Stimulated activated CD4-positive, alpha-beta T cell treated with anti-CD3 and anti-CD28 coated beads, Interleukin-2, amount 100 ng/mL, for 24 hours (primary cell): ENCODE measurements at regions not wholly inside any gene's neighbourhood (a gene's known extent, or its start where the extent isn't known, plus 50 kb on each side); places are given as distances from the start of the nearest gene placed in this dataset.

Experiments
- DNase-seq, 2 donors: peaks; one replicate each; pipeline ENCODE4 v3.0.0-alpha.2; 2020

DNA sequence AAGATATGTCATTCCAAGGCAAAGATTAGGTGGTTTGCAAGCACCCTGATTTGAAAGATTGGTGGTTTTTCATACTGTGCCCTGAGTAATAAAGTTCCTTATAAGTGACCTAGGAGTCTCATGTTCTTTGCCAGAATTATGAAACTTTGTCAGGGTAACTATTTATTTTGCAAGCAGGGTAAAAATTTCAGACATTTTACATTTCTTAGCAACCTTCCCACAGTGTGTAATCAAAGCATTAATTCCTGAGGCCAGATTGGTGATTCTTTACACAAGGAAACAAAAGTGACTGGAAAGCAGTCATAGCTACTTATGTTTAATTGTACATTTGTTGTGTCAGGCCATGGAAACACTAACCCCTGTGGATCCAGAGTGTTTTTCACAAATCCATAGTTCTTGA lies 998.0 kb upstream of the B3GALT2 start:
- no peak for DNase-seq

- DNase-seq, result no peak
Measured at GRCh38 chr1:194181845-194182244, 995.4 kb upstream of the B3GALT2 start.

GRCh38 chr1:194176212-194176611 lies 989.8 kb upstream of the B3GALT2 start:
- no peak for DNase-seq

DNA sequence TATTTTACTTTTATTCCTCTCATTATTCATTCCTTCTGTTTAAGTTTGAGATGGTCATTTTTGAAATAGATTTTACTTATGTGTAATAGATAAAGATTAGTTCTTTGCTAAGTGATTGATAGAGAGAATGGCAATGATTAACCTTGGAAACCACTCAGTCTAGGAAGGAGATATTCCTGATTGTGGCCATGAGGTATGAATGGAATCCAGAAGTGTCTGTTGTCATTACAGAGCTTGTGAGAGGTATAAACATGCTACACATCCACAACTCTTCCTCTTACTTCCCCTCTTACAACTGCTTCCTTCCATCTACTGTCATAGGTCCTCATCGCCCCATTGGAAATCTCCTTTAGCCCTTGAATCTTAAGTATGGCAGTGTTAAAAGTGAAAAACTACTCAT lies 988.8 kb upstream of the B3GALT2 start:
- no peak for DNase-seq

- DNase-seq, result no peak
Measured at GRCh38 chr1:194174528-194174927, 988.1 kb upstream of the B3GALT2 start.

- DNase-seq, result no peak
Measured at GRCh38 chr1:194171596-194171995, 985.2 kb upstream of the B3GALT2 start.

- no peak for DNase-seq
Measured at GRCh38 chr1:194167956-194168640, 981.7 kb upstream of the B3GALT2 start.

DNA sequence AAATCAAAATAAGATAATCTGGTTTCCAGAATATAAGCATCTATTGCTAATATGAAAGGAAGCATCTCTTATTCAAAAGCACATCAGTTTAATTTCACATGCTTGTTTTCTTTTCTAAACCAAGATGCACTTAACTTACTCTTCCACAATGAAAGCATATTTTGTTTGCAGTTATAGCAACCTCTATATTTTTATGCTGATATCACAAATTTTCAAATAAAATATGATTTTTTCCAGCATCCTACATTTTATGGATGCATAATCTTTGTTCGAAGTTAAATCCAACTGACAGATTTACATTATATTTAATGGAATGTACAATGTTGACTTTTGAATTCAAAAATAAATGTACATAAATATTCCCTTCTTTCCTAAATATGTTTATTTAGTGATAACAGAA lies 978.3 kb upstream of the B3GALT2 start:
- no peak for DNase-seq

GRCh38 chr1:194161591-194161990 lies 975.2 kb upstream of the B3GALT2 start:
- no peak for DNase-seq

DNA sequence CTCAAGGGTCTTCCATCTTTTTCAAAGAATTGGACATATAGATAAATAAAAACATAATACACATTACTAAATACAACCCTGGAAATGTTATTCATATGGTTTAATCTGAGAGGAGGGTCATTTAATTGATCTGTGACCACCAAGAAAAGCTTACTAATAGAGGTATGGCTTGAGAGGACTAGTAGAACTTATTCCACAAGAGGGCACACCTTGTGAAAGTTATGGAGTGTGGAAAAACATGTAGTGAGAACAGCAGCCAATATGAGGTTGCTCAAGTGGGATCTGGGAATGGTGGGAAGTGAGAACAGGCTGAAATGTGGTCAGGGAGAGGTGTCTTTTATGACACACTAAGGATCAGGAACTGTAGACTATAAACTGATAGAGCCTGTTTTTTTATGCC lies 973.5 kb upstream of the B3GALT2 start:
- DNase-seq, result no peak

GRCh38 chr1:194155962-194156361 lies 969.5 kb upstream of the B3GALT2 start:
- no peak for DNase-seq

- DNase-seq, result no peak
Measured at GRCh38 chr1:194151056-194151455, 964.6 kb upstream of the B3GALT2 start.

DNA sequence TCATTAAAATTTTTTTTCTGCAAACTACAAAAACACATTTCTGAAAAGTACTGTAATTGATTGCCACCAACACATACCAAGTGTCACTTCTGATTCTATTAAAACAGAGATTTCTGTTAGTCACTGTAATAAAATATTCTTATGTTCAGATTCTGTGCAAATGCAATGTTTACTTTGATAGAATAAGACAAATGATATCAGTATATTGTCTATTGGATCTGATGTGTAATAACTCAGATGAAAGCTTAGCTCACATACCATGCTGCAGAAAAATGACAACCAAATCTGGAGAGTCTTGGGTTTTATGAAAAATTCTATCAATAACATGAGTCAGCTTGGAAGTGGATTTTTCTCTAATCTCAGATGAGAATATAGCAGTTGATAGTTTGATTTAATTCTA lies 963.8 kb upstream of the B3GALT2 start:
- DNase-seq, result no peak

DNA sequence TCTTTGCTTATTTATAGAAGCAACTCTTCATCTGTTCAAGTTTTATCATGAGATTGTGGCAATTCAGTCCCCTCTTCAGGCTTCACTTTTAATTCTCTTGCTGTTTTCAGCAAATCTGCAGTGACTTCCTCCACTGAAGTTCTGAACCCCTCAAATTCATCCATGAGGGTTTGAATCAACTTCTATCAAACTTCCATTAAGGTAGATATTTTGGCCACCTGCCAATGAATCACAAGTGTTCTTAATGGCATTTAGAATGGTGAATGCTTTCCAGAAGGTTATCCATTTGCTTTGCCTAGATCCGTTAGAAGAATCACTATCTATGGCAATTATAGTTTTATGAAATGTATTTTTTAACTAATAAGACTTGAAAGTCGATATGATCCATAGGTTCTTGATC lies 946.7 kb upstream of the B3GALT2 start:
- no peak for DNase-seq

DNA sequence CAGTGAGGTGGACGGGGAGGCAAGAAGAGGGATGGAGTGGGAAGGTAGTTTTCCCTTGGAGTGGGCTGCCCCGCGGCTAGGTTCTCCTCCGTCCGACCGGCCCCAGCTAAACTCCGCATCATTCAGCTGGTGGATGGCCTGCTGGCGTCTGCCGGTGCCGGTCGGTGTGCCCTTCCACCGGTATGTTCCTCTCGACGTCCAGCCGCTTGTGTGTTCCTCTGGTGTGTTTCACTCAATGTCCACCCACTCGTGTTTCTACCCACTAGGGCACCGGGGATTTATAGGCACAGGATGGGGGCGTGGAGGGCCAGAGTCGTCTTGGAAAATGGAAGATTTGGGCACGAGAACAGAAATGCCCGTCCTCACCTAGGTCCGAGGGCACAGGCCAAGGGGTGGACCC lies 931.7 kb upstream of the B3GALT2 start:
- no peak for DNase-seq

- DNase-seq, result no peak
Measured at GRCh38 chr1:194117582-194117981, 931.2 kb upstream of the B3GALT2 start.

- no peak for DNase-seq
Measured at GRCh38 chr1:194114288-194114687, 927.9 kb upstream of the B3GALT2 start.

- DNase-seq, result no peak
Measured at GRCh38 chr1:194105381-194105780, 919.0 kb upstream of the B3GALT2 start.

DNA sequence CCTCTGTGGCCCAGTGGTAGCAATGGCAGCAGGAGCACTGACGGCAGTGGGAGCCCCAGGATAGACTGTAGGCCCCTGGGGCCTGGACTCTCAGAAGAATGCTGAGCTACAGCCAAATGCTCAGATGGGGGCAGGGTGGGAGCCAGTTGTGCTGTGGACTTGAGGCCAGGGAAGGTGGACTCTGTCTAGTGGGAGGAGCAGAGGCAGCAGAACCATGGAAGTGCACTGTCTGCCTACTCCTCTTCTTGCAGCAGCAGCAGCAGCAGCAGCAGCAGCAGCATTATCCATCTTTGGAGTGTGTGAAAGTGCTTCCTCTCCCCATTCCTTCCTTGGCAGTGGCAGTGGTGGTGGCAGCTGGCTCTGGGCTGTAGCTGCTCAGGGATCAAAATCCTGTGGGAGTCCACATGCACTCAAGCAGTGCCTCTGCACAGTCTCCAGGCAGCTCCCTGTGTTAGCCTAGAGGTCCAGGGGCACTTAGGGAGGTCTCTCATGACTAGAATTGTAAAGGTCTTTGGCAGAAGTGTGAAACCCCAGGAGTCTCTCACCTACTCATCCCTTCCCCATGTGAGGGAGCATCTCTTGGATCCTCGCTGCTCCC lies 917.9 kb upstream of the B3GALT2 start:
- DNase-seq, result no peak

GRCh38 chr1:194103516-194104246 lies 917.3 kb upstream of the B3GALT2 start:
- DNase-seq, result no peak

DNA sequence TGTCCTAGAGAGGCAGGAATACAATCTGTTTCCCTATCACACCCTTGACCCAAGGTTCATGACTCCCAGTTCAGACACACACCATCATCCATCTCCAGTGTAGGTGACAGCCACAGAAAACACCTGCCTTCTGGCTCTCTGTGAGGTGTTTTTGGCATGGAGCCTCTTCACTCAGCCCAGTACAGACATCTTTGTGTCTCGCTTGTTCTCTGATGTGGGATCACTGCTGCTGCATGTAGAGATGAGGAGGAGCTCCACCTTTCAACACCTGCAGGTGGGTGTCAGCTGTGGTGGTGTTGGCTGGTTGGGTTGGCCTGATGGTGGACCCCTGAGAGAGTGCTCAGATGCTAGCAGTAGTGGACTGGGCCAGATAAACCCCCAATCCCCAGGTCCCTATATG lies 916.7 kb upstream of the B3GALT2 start:
- DNase-seq, result no peak

DNA sequence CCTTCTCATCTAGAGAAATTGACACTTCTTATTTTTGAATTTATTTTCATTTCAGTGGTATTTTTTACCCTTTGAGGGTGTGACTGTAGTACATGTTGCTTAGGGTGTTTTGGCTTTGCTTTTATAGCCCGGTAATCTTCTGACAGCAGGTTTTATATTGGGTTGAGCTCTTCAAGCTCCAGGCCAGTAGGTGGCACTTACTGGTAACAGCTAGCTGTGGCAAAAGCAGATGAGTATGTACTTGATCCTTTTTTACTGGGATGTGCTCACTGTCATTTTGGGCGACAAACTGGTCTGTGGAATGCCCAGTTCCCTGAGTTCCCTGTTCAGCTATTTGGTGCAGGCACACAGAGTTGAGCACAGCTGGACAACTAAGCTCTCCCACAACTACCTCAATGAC lies 916.2 kb upstream of the B3GALT2 start:
- DNase-seq, result no peak

- DNase-seq, result no peak
Measured at GRCh38 chr1:194084755-194085154, 898.3 kb upstream of the B3GALT2 start.

DNA sequence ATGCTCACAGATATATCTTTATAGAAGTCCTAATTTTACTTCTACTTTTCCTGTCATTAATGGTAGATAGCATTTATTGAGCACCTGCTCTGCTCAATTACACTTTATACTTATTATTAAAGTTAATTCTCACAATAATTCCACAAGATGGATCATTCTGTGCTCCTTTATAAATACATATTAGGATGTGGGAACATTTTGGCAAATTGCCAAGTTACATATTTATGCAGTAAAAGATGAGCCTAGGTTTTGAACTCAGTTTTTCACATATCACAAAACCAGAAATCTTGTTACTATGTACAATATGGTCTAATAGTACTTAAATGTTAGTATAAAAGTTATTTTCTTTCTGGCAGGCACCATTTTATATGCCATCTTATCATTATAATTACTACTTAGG lies 895.0 kb upstream of the B3GALT2 start:
- no peak for DNase-seq
